Endothelial cell of umbilical vein (primary cell): ENCODE measurements at regions not wholly inside any gene's neighbourhood (a gene's known extent, or its start where the extent isn't known, plus 50 kb on each side); places are given as distances from the start of the nearest gene placed in this dataset.

Experiments
- BruUV-seq: library from RNA; stranded (reverse); fragments of 400-500 nt; replicated peaks from 2 replicates; lab custom pipeline; 2021; lab: Mats Ljungman, UMichigan
- CTCF ChIA-PET: fragments of 300-600, 350-600 bp; sonication (Branson Sonifier 250); formaldehyde crosslinking; loops from one replicate; lab custom pipeline; 2021; ENCODE audit warnings: antibody characterized with exemption, inconsistent platforms; lab: Charles Lee
- POLR2A ChIA-PET: fragments of 300-600, 350-600 bp; sonication (Branson Sonifier 250); formaldehyde crosslinking; loops from one replicate; lab custom pipeline; 2021; ENCODE audit warnings: antibody characterized with exemption, inconsistent platforms; lab: Charles Lee
- DNase-seq: peaks from one replicate; pipeline ENCODE4 v3.0.0-alpha.2; 2011; ENCODE audit warnings: low read depth, low spot score
- FAIRE-seq: peaks from 2 replicates; lab custom pipeline; 2011; peaks lifted over from hg19 to GRCh38; lab: Jason Lieb, UNC
- H2AFZ ChIP-seq: 2 replicates; pipeline ENCODE4 v1.6.0; 2012; ENCODE audit warnings: low read depth, low read length, control low read depth, inconsistent platforms
- H3K27ac ChIP-seq: 2 replicates; pipeline ENCODE4 v1.5.1; 2011; ENCODE audit warnings: low read depth, mild to moderate bottlenecking, control low read depth, low read length, moderate library complexity; ENCODE audit not compliant: insufficient read depth
- H3K27me3 ChIP-seq, 2 experiments: 2 replicates each; pipeline versions ENCODE4 v1.6.0 to v1.6.1; 2011; ENCODE audit warnings: low read length in 2 of 2, mixed read lengths in 1 of 2; ENCODE audit not compliant: control insufficient read depth in 2 of 2, insufficient read depth in 2 of 2
- H3K36me3 ChIP-seq, 2 experiments: 2 replicates in 1 of 2; 3 replicates in 1 of 2; pipeline ENCODE4 v1.5.1; 2011; ENCODE audit warnings: low read length in 2 of 2, mild to moderate bottlenecking in 1 of 2, moderate library complexity in 1 of 2; ENCODE audit not compliant: control insufficient read depth in 2 of 2, insufficient read depth in 2 of 2; ENCODE audit errors: extremely low read depth in 1 of 2
- H3K4me1 ChIP-seq: 3 replicates; pipeline ENCODE4 v1.5.1; 2011; ENCODE audit warnings: mild to moderate bottlenecking, low read length; ENCODE audit not compliant: control insufficient read depth, insufficient read depth; ENCODE audit errors: extremely low read depth
- H3K4me2 ChIP-seq: 2 replicates; pipeline ENCODE4 v1.6.1; 2011; ENCODE audit warnings: low read length, control low read depth, mixed read lengths; ENCODE audit not compliant: insufficient read depth
- H3K4me3 ChIP-seq, 3 experiments: fragments of 200-600 bp in 1 of 3; sonication (generic), shearing (Covaris generic) in 1 of 3; replicated peaks in 1 of 3; 2 replicates each; pipeline ENCODE4 v1.5.1; 2011 to 2016; ENCODE audit warnings: control low read depth in 3 of 3, low read length in 3 of 3, mild to moderate bottlenecking in 2 of 3, inconsistent platforms in 1 of 3, low read depth in 1 of 3, moderate library complexity in 1 of 3; ENCODE audit not compliant: insufficient read depth in 1 of 3
- H3K79me2 ChIP-seq: 2 replicates; pipeline ENCODE4 v1.6.0; 2012; ENCODE audit warnings: low read length, inconsistent platforms; ENCODE audit not compliant: control insufficient read depth, insufficient read depth
- H3K9ac ChIP-seq: replicated peaks from 2 replicates; pipeline ENCODE3; 2011; ENCODE audit warnings: low read length, control low read depth; ENCODE audit not compliant: insufficient read depth; ENCODE audit errors: extremely low read depth
- H3K9me1 ChIP-seq: replicated peaks from 3 replicates; pipeline ENCODE4 v1.6.0; 2011; ENCODE audit warnings: mild to moderate bottlenecking, low read length; ENCODE audit not compliant: control insufficient read depth, insufficient read depth; ENCODE audit errors: extremely low read depth
- H3K9me3 ChIP-seq: replicated peaks from 2 replicates; pipeline ENCODE4 v1.5.1; 2012; ENCODE audit warnings: low read length, inconsistent platforms; ENCODE audit not compliant: control insufficient read depth, insufficient read depth
- H4K20me1 ChIP-seq: replicated peaks from 2 replicates; pipeline ENCODE3; 2011; ENCODE audit warnings: mild to moderate bottlenecking, low read length; ENCODE audit not compliant: control insufficient read depth, insufficient read depth; ENCODE audit errors: extremely low read depth
- EZH2 ChIP-seq: IDR thresholded peaks from 2 replicates; pipeline ENCODE4 v1.6.1; 2012; ENCODE audit warnings: borderline replicate concordance, low read depth, mild to moderate bottlenecking, moderate library complexity, low read length, inconsistent platforms; ENCODE audit not compliant: severe bottlenecking
- FOS ChIP-seq: IDR thresholded peaks from 2 replicates; pipeline ENCODE4 v1.6.1; 2011; ENCODE audit warnings: mild to moderate bottlenecking, low read length, moderate library complexity, borderline replicate concordance; ENCODE audit not compliant: insufficient read depth
- GATA2 ChIP-seq: IDR thresholded peaks from 2 replicates; pipeline ENCODE4 v1.7.0; 2011; ENCODE audit warnings: low read depth, mild to moderate bottlenecking, moderate library complexity, mixed read lengths, low read length; ENCODE audit not compliant: insufficient read length, insufficient read depth
- JUN ChIP-seq: IDR thresholded peaks from 2 replicates; pipeline ENCODE4 v1.6.1; 2011; ENCODE audit warnings: borderline replicate concordance, low read depth; ENCODE audit not compliant: insufficient read length, insufficient read depth
- MAX ChIP-seq: IDR thresholded peaks from 2 replicates; pipeline ENCODE4 v1.6.1; 2011; ENCODE audit not compliant: insufficient read depth, insufficient read length
- MYC ChIP-seq: IDR thresholded peaks from one replicate; pipeline ENCODE4 v1.6.1; 2011; ENCODE audit warnings: mild to moderate bottlenecking, low read depth, low read length
- POLR2A ChIP-seq: IDR thresholded peaks from 2 replicates; pipeline ENCODE4 v1.6.1; 2012; ENCODE audit warnings: low read depth, mild to moderate bottlenecking, control low read depth, low read length
- POLR2AphosphoS5 ChIP-seq: IDR thresholded peaks from 2 replicates; pipeline ENCODE4 v1.6.1; 2012; ENCODE audit warnings: low read depth, mild to moderate bottlenecking, control low read depth, low read length, moderate library complexity; ENCODE audit not compliant: insufficient read depth
- dilution Hi-C: fragments of 300-500 bp; cut with MboI; formaldehyde crosslinking; loops from one replicate; pipeline ENCODE4 v1.15.0; 2019; ENCODE audit warnings: low sequenced_read_pairs; ENCODE audit not compliant: extremely low pct_ligation_motif_present
- intact Hi-C: fragments of 100-400 bp; cut with micrococcal nuclease; formaldehyde crosslinking; loops from one replicate; pipeline ENCODE4 v1.10.0; 2022
- TF ChIP-seq, protein P1 (sequence below), 2 donors: IDR thresholded peaks; 1 replicate in 1 of 2; 2 replicates in 1 of 2; pipeline ENCODE4 v1.5.1; 2011; ENCODE audit warnings: low read length in 2 of 2, mild to moderate bottlenecking in 2 of 2, moderate library complexity in 2 of 2, control low read depth in 1 of 2, inconsistent platforms in 1 of 2, low read depth in 1 of 2; ENCODE audit not compliant: insufficient read depth in 1 of 2; ENCODE audit errors: extremely low read depth in 1 of 2

GRCh38 chr7:152572101-152572500 lies 103.8 kb downstream of the XRCC2 start:
- Histone ChIP-seq H3K9me3 (no peaks in the 10 kb centered on the region), H3K4me1 (no peaks in the 10 kb centered on the region), H4K20me1 (no peaks in the 10 kb centered on the region), H3K27me3 (no peaks in the 10 kb centered on the region), H3K4me3 (no peak overlapping the region), H3K79me2 (no peaks in the 10 kb centered on the region), H3K9me1 (no peaks in the 10 kb centered on the region), H2AFZ (no peak overlapping the region), H3K27ac (no peak overlapping the region), H3K9ac (no peak overlapping the region), H3K4me2 (no peak overlapping the region), H3K36me3 (no peaks in the 10 kb centered on the region)
- ChIA-PET CTCF (no interaction called here), POLR2A (no interaction called here)
- DNase-seq = no peak
- dilution Hi-C loops = no loop called here
- FAIRE-seq = no peak
- intact Hi-C loops = no loop called here
- BruUV-seq = no TSS peak
- TF ChIP-seq POLR2AphosphoS5 (no peak), JUN (no peak), POLR2A (no peak), GATA2 (no peak), FOS (no peak), MYC (no peak), EZH2 (no peak), MAX (no peak)
- TF ChIP-seq, protein P1, sequence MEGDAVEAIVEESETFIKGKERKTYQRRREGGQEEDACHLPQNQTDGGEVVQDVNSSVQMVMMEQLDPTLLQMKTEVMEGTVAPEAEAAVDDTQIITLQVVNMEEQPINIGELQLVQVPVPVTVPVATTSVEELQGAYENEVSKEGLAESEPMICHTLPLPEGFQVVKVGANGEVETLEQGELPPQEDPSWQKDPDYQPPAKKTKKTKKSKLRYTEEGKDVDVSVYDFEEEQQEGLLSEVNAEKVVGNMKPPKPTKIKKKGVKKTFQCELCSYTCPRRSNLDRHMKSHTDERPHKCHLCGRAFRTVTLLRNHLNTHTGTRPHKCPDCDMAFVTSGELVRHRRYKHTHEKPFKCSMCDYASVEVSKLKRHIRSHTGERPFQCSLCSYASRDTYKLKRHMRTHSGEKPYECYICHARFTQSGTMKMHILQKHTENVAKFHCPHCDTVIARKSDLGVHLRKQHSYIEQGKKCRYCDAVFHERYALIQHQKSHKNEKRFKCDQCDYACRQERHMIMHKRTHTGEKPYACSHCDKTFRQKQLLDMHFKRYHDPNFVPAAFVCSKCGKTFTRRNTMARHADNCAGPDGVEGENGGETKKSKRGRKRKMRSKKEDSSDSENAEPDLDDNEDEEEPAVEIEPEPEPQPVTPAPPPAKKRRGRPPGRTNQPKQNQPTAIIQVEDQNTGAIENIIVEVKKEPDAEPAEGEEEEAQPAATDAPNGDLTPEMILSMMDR (IDR thresholded peaks at IDR 0.05; ENCODE audit: extremely low read depth in 1 of 2, insufficient read depth in 1 of 2, low read depth in 1 of 2, low read length in 2 of 2) = no peak
